ENCODE measurements at regions not wholly inside any gene's neighbourhood (a gene's known extent, or its start where the extent isn't known, plus 50 kb on each side); places are given as distances from the start of the nearest gene placed in this dataset.

DNA sequence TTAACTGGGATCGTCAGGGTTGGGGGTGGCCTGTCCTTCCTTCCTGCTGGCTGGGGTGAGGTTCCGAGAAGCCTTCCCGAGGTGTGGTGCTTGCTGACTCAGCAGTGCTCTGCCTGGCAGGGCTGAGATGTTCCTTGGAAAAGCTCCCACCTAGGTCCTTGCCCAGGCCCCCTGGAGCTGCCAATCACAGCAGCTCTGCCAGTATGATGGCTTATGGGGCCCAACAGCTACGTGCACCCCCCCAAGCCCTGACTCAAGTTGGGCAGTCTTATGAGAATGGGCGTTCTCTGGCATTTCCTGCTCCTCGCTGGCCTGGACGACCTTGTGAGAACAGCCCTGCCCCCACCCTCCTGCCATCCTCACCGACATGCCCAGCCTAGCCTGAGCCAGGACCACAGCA, 292.2 kb upstream of the CRY1 start:
- Histone ChIP-seq H3K27ac (no peak overlapping the region), H3K36me3 (no peaks in the 10 kb centered on the region), H3K4me3 (no peak overlapping the region), H3K4me1 (no peaks in the 10 kb centered on the region), H3K27me3 (no peaks in the 10 kb centered on the region), H3K9ac (ENCODE audit: low read depth in 2 of 2, low read length in 2 of 2) (no peak overlapping the region), H3K9me3 (no peaks in the 10 kb centered on the region)
- TF ChIP-seq, protein P1, sequence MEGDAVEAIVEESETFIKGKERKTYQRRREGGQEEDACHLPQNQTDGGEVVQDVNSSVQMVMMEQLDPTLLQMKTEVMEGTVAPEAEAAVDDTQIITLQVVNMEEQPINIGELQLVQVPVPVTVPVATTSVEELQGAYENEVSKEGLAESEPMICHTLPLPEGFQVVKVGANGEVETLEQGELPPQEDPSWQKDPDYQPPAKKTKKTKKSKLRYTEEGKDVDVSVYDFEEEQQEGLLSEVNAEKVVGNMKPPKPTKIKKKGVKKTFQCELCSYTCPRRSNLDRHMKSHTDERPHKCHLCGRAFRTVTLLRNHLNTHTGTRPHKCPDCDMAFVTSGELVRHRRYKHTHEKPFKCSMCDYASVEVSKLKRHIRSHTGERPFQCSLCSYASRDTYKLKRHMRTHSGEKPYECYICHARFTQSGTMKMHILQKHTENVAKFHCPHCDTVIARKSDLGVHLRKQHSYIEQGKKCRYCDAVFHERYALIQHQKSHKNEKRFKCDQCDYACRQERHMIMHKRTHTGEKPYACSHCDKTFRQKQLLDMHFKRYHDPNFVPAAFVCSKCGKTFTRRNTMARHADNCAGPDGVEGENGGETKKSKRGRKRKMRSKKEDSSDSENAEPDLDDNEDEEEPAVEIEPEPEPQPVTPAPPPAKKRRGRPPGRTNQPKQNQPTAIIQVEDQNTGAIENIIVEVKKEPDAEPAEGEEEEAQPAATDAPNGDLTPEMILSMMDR (IDR thresholded peaks at IDR 0.05): no peak
- no peak for DNase-seq
- intact Hi-C loops (cut with DNase I): no loop called here

DNA sequence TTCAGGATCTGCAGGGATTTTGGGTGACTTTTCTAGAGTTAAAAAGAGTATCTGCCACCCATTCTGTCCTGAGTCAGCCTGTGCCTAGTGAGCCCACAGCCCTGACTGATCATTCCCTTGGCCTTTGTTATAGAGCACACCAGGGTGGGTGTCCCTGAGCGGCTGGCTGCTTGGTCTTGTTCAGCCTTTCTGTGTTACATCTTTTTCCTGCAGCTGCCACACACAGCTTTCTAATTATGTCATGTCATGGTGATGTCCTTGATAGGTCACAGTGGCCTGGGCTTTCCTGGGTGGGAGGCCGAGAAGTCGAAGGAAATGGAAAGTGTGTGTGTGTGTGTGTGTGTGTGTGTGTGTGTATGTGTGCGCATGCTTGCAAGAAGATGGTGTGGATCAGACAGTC, 293.2 kb upstream of the CRY1 start:
- DNase-seq: no peak
- no peaks in the 10 kb centered on the region for H3K36me3 ChIP-seq
- no peak overlapping the region for H3K4me3 ChIP-seq
- no peak overlapping the region for H3K9ac ChIP-seq (ENCODE audit: low read depth in 2 of 2, low read length in 2 of 2)
- TF ChIP-seq, protein P1 (IDR thresholded peaks at IDR 0.05): no peak
- H3K27ac ChIP-seq: no peak overlapping the region
- H3K4me1 ChIP-seq: no peaks in the 10 kb centered on the region
- no peaks in the 10 kb centered on the region for H3K9me3 ChIP-seq
- intact Hi-C loops (cut with DNase I): no loop called here
- no peaks in the 10 kb centered on the region for H3K27me3 ChIP-seq

DNA sequence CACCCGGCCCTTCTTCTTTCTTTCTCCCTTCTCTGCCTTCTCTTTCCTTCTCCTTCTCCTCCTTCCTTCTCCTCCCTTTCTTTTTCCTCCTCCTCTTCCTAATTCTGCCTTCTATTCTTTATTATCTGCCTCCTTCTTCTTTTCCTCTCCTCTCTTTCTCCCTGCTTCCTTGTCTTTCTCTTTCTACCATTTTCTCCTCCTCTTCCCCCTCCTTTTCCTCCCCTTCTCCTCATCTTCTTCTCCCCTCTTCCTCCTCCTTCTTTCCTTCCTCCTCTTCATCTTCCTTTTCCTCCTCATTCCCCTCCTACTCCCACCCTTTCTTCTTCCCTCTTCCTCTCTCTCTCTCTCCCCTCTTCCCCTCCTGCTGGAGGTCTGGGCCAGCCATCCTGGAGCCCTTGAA, 294.9 kb upstream of the CRY1 start:
- TF ChIP-seq, protein P1 (IDR thresholded peaks at IDR 0.05): no peak
- H3K9me3 ChIP-seq: no peaks in the 10 kb centered on the region

DNA sequence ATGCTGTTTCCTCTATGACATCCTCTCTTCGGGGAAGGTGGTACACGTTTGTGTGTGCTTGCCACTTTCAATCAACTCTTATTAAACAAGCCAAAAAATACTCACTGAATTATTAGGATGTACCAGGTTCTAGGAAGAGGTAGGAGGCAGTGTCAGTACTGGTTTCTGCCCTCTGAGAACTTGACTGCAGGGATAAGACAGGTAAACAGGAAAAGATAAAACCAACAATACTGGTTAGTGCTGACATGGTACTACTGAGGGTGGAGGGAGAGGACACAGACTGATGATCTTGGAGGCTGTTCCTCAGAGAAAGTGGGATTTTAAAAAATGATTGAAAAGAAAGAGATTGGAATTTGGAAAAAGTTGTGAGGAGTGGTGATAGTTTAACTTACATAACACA, 295.2 kb upstream of the PWP1 start:
- Histone ChIP-seq H3K36me3 (no peaks in the 10 kb centered on the region), H3K4me3 (no peak overlapping the region), H3K27me3 (no peaks in the 10 kb centered on the region), H3K27ac (no peak overlapping the region), H3K9me3 (no peaks in the 10 kb centered on the region), H3K9ac (ENCODE audit: low read depth in 2 of 2, low read length in 2 of 2) (no peak overlapping the region), H3K4me1 (no peaks in the 10 kb centered on the region)
- intact Hi-C loops (cut with DNase I): no loop called here
- no peak for DNase-seq
- TF ChIP-seq, protein P1 (IDR thresholded peaks at IDR 0.05): no peak

More for the DNA sequence above, 294.9 kb upstream of the CRY1 start:
- no peaks in the 10 kb centered on the region for H3K36me3 ChIP-seq
- no peaks in the 10 kb centered on the region for H3K27me3 ChIP-seq
- H3K4me3 ChIP-seq: no peak overlapping the region
- DNase-seq: no peak
- intact Hi-C loops (cut with DNase I): no loop called here
- H3K4me1 ChIP-seq: no peaks in the 10 kb centered on the region
- H3K27ac ChIP-seq: no peak overlapping the region
- H3K9ac ChIP-seq (ENCODE audit: low read depth in 2 of 2, low read length in 2 of 2): no peak overlapping the region

DNA sequence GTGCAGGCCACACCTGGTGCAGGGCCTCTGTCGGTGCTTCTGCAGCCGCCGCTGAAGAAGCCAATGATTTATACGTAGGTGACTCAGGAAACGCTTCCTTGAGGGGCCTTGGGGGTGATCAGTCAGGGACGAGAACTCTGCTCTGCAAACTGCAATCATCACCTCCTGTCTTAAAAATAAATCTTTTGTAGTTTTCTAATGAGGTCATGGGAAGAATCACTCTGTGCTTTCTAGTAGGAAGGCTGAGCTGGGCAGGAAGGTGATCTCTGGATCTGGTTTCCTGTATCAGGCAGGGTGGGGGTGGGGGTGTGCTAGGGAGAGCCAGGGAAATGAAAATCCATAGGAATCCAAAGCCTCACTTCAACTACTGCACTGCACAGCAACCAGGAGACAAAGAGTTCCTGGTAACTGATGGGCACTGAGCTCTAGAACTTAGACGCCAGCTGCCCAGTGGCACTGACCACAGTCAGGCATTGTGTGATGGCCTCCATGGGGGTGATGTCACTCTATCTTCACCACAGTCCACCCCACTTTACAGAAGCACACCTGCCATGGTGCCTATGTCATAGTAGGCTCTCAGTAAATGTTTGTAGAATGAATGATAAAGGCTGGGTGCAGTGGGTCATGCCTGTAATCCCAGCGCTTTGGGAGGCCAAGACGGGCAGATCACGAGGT, 292.4 kb upstream of the PWP1 start:
- Histone ChIP-seq H3K4me1 (no peaks in the 10 kb centered on the region), H3K9ac (ENCODE audit: low read depth in 2 of 2, low read length in 2 of 2) (no peak overlapping the region), H3K36me3 (no peaks in the 10 kb centered on the region), H3K27me3 (no peaks in the 10 kb centered on the region), H3K4me3 (no peak overlapping the region), H3K27ac (no peak overlapping the region), H3K9me3 (no peaks in the 10 kb centered on the region)
- TF ChIP-seq, protein P1 (IDR thresholded peaks at IDR 0.05): no peak
- DNase-seq: no peak
- intact Hi-C loops (cut with DNase I): no loop called here
